ENCODE measurements at regions not wholly inside any gene's neighbourhood (a gene's known extent, or its start where the extent isn't known, plus 50 kb on each side); places are given as distances from the start of the nearest gene placed in this dataset.

- TF ChIP-seq RAD21 (conservative IDR thresholded peaks at IDR 0.05 in 1 of 2, IDR thresholded peaks at IDR 0.05 in 1 of 2), result no peak
- TF ChIP-seq, protein P1, sequence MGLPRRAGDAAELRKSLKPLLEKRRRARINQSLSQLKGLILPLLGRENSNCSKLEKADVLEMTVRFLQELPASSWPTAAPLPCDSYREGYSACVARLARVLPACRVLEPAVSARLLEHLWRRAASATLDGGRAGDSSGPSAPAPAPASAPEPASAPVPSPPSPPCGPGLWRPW (IDR thresholded peaks at IDR 0.05), result no peak
- no peak for TF ChIP-seq NFE2L2 (conservative IDR thresholded peaks at IDR 0.05; ENCODE audit: low read length)
- TF ChIP-seq, protein P2, sequence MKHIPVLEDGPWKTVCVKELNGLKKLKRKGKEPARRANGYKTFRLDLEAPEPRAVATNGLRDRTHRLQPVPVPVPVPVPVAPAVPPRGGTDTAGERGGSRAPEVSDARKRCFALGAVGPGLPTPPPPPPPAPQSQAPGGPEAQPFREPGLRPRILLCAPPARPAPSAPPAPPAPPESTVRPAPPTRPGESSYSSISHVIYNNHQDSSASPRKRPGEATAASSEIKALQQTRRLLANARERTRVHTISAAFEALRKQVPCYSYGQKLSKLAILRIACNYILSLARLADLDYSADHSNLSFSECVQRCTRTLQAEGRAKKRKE (CRISPR knock-in tag; IDR thresholded peaks at IDR 0.05; ENCODE audit: low read depth), result no peak
- TF ChIP-seq KDM5A (IDR thresholded peaks at IDR 0.05), result no peak
- no peak for TF ChIP-seq RCOR1 (IDR thresholded peaks at IDR 0.05; ENCODE audit: low read depth, low read length)
- TF ChIP-seq FOSL2 (IDR thresholded peaks at IDR 0.05), result no peak
- no peak for TF ChIP-seq FOSL2 (CRISPR knock-in tag; IDR thresholded peaks at IDR 0.05)
These were observed 521.4 kb downstream of the ZNF385D start (continued) for GRCh38 chr3:21229426-21230135.

GRCh38 chr3:21226086-21226485 lies 524.9 kb downstream of the ZNF385D start:
- POLR2A ChIA-PET, result no interaction called here
- Histone ChIP-seq H3K4me2 (no peak overlapping the region), H3K9me3 (no peaks in the 10 kb centered on the region), H3K4me3 (no peak overlapping the region), H3K4me1 (no peaks in the 10 kb centered on the region), H3K27ac (no peak overlapping the region)
- no peak for ATAC-seq
- DNase-seq (ENCODE audit: low read depth in 1 of 2, low spot score in 1 of 2), result no peak
- CTCF ChIA-PET, result interaction anchor here (1.3 kb wide), 1 partner anchor 16 kb away, joined by 3 read pairs; no protein-coding TSS in a partner anchor
- 36% methylated on average over 7 of the region's 13 CpGs for WGBS (ENCODE audit: missing lambda C conversion rate)
- TF ChIP-seq TFCP2L1 (CRISPR knock-in tag; IDR thresholded peaks at IDR 0.05), result no peak
- no peak for TF ChIP-seq CBX2 (IDR thresholded peaks at IDR 0.05; ENCODE audit: borderline replicate concordance, low read depth)
- TF ChIP-seq RCOR1 (IDR thresholded peaks at IDR 0.05; ENCODE audit: low read depth, low read length), result no peak
- TF ChIP-seq, protein P3, sequence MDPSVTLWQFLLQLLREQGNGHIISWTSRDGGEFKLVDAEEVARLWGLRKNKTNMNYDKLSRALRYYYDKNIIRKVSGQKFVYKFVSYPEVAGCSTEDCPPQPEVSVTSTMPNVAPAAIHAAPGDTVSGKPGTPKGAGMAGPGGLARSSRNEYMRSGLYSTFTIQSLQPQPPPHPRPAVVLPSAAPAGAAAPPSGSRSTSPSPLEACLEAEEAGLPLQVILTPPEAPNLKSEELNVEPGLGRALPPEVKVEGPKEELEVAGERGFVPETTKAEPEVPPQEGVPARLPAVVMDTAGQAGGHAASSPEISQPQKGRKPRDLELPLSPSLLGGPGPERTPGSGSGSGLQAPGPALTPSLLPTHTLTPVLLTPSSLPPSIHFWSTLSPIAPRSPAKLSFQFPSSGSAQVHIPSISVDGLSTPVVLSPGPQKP (IDR thresholded peaks at IDR 0.05; ENCODE audit: low read depth, low read length), result no peak
- no peak for TF ChIP-seq NPAS2 (CRISPR knock-in tag; IDR thresholded peaks at IDR 0.05; ENCODE audit: borderline replicate concordance)
- TF ChIP-seq PHF8 (IDR thresholded peaks at IDR 0.05; ENCODE audit: borderline replicate concordance, low read depth), result no peak
- TF ChIP-seq TP53 (CRISPR knock-in tag; IDR thresholded peaks at IDR 0.05), result no peak
- TF ChIP-seq NR3C1 (IDR thresholded peaks at IDR 0.05), result no peak
- TF ChIP-seq CTCF (IDR thresholded peaks at IDR 0.05), result no peak
- TF ChIP-seq REST (IDR thresholded peaks at IDR 0.05), result no peak
- no peak for TF ChIP-seq ZFP36 (IDR thresholded peaks at IDR 0.05; ENCODE audit: borderline replicate concordance, partially characterized antibody)
- TF ChIP-seq HDAC2 (IDR thresholded peaks at IDR 0.05), result no peak
- TF ChIP-seq RFX5 (IDR thresholded peaks at IDR 0.05), result no peak
- TF ChIP-seq KDM1A (IDR thresholded peaks at IDR 0.05; ENCODE audit: low read depth), result no peak
- no peak for FAIRE-seq

Data from A549 (cell line).